ENCODE measurements at regions not wholly inside any gene's neighbourhood (a gene's known extent, or its start where the extent isn't known, plus 50 kb on each side); places are given as distances from the start of the nearest gene placed in this dataset.

DNA sequence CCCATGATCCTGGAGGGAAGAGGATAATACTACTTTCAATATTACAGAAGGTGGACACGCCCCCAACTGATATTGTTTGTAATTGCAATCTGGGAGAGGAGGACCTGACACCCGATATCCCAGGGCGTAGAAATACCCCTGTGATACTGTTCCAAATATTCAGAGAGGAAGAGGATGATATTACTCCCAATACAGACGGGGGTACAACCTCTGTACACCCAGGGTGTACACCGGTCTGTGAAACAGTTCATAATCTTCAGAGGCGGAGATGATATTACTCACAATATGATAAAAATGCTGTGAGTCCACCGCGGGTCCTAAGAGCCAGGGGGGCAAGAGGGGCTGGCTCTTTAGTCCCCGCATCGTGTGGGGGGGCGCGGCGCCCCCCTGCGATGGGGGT lies 57.2 kb upstream of the ALDH3B2 start:
- no peak for TF ChIP-seq EZH2phosphoT487 (IDR thresholded peaks at IDR 0.05; ENCODE audit: borderline replicate concordance, low read length)
- TF ChIP-seq, protein P1, sequence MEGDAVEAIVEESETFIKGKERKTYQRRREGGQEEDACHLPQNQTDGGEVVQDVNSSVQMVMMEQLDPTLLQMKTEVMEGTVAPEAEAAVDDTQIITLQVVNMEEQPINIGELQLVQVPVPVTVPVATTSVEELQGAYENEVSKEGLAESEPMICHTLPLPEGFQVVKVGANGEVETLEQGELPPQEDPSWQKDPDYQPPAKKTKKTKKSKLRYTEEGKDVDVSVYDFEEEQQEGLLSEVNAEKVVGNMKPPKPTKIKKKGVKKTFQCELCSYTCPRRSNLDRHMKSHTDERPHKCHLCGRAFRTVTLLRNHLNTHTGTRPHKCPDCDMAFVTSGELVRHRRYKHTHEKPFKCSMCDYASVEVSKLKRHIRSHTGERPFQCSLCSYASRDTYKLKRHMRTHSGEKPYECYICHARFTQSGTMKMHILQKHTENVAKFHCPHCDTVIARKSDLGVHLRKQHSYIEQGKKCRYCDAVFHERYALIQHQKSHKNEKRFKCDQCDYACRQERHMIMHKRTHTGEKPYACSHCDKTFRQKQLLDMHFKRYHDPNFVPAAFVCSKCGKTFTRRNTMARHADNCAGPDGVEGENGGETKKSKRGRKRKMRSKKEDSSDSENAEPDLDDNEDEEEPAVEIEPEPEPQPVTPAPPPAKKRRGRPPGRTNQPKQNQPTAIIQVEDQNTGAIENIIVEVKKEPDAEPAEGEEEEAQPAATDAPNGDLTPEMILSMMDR (IDR thresholded peaks at IDR 0.05; ENCODE audit: low read depth, low read length, poor library complexity, severe bottlenecking) = no peak
